HL-60 (cell line): ENCODE measurements at regions not wholly inside any gene's neighbourhood (a gene's known extent, or its start where the extent isn't known, plus 50 kb on each side); places are given as distances from the start of the nearest gene placed in this dataset.

ENCODE experiments used
- DNase-seq, 2 experiments: peaks; one replicate each; pipeline ENCODE4 v3.0.0-alpha.2; 2010 to 2020; ENCODE audit warnings: low read depth in 1 of 2, low spot score in 1 of 2
- H3K27ac ChIP-seq: fragments of 250-450 bp; sonication (Bioruptor Pico); replicated peaks from 2 replicates; pipeline ENCODE4 v1.5.1; 2020; ENCODE audit warnings: mild to moderate bottlenecking, moderate library complexity
- H3K27me3 ChIP-seq: fragments of 250-450 bp; sonication (Bioruptor Pico); 2 replicates; pipeline ENCODE4 v1.5.1; 2021; ENCODE audit warnings: mild to moderate bottlenecking, moderate library complexity; ENCODE audit not compliant: insufficient read depth, poor library complexity, severe bottlenecking
- H3K4me3 ChIP-seq: replicated peaks from 2 replicates; pipeline ENCODE4 v1.5.1; 2011; ENCODE audit warnings: mild to moderate bottlenecking, control low read depth, low read length; ENCODE audit not compliant: insufficient read depth
- CTCF ChIP-seq: IDR thresholded peaks from one replicate; pipeline ENCODE4 v1.5.1; 2011; ENCODE audit warnings: low read length, control low read depth, inconsistent platforms; ENCODE audit not compliant: insufficient read depth
- GABPA ChIP-seq: IDR thresholded peaks from 2 replicates; pipeline ENCODE4 v1.6.1; 2012; ENCODE audit warnings: low read depth
- POLR2AphosphoS5 ChIP-seq: IDR thresholded peaks from 2 replicates; pipeline ENCODE4 v1.6.1; 2012; ENCODE audit warnings: low read depth
- REST ChIP-seq: IDR thresholded peaks from 2 replicates; pipeline ENCODE4 v1.6.1; 2012; ENCODE audit warnings: low read depth; ENCODE audit not compliant: insufficient replicate concordance
- SPI1 ChIP-seq: IDR thresholded peaks from 2 replicates; pipeline ENCODE4 v1.6.1; 2012; ENCODE audit warnings: low read depth, mild to moderate bottlenecking, borderline replicate concordance

GRCh38 chr11:95363164-95363563 lies 132.2 kb upstream of the SESN3 start:
- DNase-seq: peak; percentile 71 to 95

GRCh38 chr11:95361180-95361579 lies 130.2 kb upstream of the SESN3 start:
- peak overlapping the region; percentile 81 for H3K27ac ChIP-seq
- no peak for DNase-seq
- H3K27me3 ChIP-seq: no peaks in the 10 kb centered on the region
- no peak overlapping the region for H3K4me3 ChIP-seq
- no peak for TF ChIP-seq SPI1
- TF ChIP-seq GABPA: no peak
- no peak for TF ChIP-seq CTCF
- TF ChIP-seq POLR2AphosphoS5: no peak
- no peak for TF ChIP-seq REST

More at GRCh38 chr11:95363164-95363563, 132.2 kb upstream of the SESN3 start:
- no peak for TF ChIP-seq CTCF
- TF ChIP-seq REST: no peak
- no peak for TF ChIP-seq GABPA
- TF ChIP-seq SPI1: peak; percentile 88
- TF ChIP-seq POLR2AphosphoS5: peak; percentile 46; the same call in 1 of the 2 replicates
- H3K4me3 ChIP-seq: no peak overlapping the region
- no peaks in the 10 kb centered on the region for H3K27me3 ChIP-seq
- peak overlapping the region; percentile 81 for H3K27ac ChIP-seq

GRCh38 chr11:95360377-95361075 lies 129.5 kb upstream of the SESN3 start:
- no peak for TF ChIP-seq REST
- Histone ChIP-seq H3K27ac (peak overlapping the region; percentile 81), H3K27me3 (no peaks in the 10 kb centered on the region), H3K4me3 (no peak overlapping the region)
- peak; percentile 57 to 62 for DNase-seq
